ENCODE measurements at regions not wholly inside any gene's neighbourhood (a gene's known extent, or its start where the extent isn't known, plus 50 kb on each side); places are given as distances from the start of the nearest gene placed in this dataset.
"Not testable (repeated sequence)": the region's sequence is repeated elsewhere in the genome, so short reads cannot be mapped to it uniquely, and the experiment has no call there.

DNA sequence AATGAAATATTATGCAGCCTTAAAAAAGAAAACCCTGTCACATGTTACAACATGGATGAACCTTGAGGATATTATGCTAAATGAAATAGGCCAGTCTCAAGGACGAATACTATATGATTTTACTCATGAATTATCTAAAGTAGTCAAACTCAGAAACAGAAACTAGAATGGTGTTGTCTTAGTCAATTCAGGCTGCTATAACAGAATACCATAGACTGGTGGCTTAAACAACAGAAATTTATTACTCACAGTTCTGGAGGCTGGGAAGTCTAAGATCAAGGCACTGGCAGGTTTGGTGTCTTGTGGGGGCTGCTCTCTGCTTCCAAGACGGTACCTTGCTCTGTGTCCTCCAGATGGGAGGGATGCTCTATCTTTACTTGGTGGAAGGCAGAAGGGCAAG is 113.8 kb upstream of the DNAH14 start:
- POLR2A ChIA-PET, result no interaction called here
- CTCF ChIA-PET, result no interaction called here
- DNase-seq (ENCODE audit: extremely low spot score), result no peak
- TF ChIP-seq SP1 (IDR thresholded peaks at IDR 0.05) (no peak), TARDBP (IDR thresholded peaks at IDR 0.05) (no peak), FOXM1 (IDR thresholded peaks at IDR 0.05; ENCODE audit: borderline replicate concordance) (no peak), ZNF384 (IDR thresholded peaks at IDR 0.05) (no peak), FOXK2 (IDR thresholded peaks at IDR 0.05) (no peak), NFRKB (IDR thresholded peaks at IDR 0.05) (no peak), HDGF (IDR thresholded peaks at IDR 0.05; ENCODE audit: borderline replicate concordance) (no peak), CTBP1 (IDR thresholded peaks at IDR 0.05; ENCODE audit: borderline replicate concordance) (no peak), ARNT (IDR thresholded peaks at IDR 0.05) (no peak), BHLHE40 (IDR thresholded peaks at IDR 0.05; ENCODE audit: borderline replicate concordance) (no peak), SUZ12 (IDR thresholded peaks at IDR 0.05) (no peak), L3MBTL2 (conservative IDR thresholded peaks at IDR 0.05) (no peak), ELF4 (IDR thresholded peaks at IDR 0.05) (no peak), FOXA1 (IDR thresholded peaks at IDR 0.05) (no peak), LEF1 (IDR thresholded peaks at IDR 0.05; ENCODE audit: borderline replicate concordance) (no peak)
- TF ChIP-seq, protein P1, sequence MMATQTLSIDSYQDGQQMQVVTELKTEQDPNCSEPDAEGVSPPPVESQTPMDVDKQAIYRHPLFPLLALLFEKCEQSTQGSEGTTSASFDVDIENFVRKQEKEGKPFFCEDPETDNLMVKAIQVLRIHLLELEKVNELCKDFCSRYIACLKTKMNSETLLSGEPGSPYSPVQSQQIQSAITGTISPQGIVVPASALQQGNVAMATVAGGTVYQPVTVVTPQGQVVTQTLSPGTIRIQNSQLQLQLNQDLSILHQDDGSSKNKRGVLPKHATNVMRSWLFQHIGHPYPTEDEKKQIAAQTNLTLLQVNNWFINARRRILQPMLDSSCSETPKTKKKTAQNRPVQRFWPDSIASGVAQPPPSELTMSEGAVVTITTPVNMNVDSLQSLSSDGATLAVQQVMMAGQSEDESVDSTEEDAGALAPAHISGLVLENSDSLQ (IDR thresholded peaks at IDR 0.05), result no peak

DNA sequence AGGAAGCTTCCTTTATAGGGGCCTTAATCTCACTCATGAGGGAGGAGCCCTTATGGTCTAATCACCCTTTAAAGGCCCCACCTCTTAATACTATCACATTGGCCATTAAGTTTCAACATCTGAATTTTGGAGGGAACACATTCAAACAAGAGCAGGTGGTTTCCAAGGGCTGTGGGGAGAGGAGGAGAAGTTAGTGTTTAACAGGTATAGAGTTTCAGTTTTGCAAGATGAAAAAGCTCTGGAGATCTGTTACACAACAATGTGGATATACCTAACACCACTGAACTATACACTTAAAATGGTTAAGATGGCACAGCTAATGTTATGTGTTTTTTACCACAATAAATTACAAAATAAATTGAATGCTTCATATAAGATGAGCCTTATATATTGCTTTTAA is 113.4 kb upstream of the DNAH14 start:
- TF ChIP-seq BHLHE40 (IDR thresholded peaks at IDR 0.05; ENCODE audit: borderline replicate concordance) (no peak), NFRKB (IDR thresholded peaks at IDR 0.05) (no peak), L3MBTL2 (conservative IDR thresholded peaks at IDR 0.05) (no peak), FOXM1 (IDR thresholded peaks at IDR 0.05; ENCODE audit: borderline replicate concordance) (no peak), FOXK2 (IDR thresholded peaks at IDR 0.05) (no peak), CTBP1 (IDR thresholded peaks at IDR 0.05; ENCODE audit: borderline replicate concordance) (no peak), SUZ12 (IDR thresholded peaks at IDR 0.05) (no peak), ARNT (IDR thresholded peaks at IDR 0.05) (no peak), TARDBP (IDR thresholded peaks at IDR 0.05) (no peak), HDGF (IDR thresholded peaks at IDR 0.05; ENCODE audit: borderline replicate concordance) (no peak), LEF1 (IDR thresholded peaks at IDR 0.05; ENCODE audit: borderline replicate concordance) (no peak), ELF4 (IDR thresholded peaks at IDR 0.05) (no peak), ZNF384 (IDR thresholded peaks at IDR 0.05) (no peak), SP1 (IDR thresholded peaks at IDR 0.05) (no peak), FOXA1 (IDR thresholded peaks at IDR 0.05) (no peak)
- TF ChIP-seq, protein P1 (IDR thresholded peaks at IDR 0.05), result no peak
- ChIA-PET CTCF (no interaction called here), POLR2A (no interaction called here)
- DNase-seq (ENCODE audit: extremely low spot score), result no peak

DNA sequence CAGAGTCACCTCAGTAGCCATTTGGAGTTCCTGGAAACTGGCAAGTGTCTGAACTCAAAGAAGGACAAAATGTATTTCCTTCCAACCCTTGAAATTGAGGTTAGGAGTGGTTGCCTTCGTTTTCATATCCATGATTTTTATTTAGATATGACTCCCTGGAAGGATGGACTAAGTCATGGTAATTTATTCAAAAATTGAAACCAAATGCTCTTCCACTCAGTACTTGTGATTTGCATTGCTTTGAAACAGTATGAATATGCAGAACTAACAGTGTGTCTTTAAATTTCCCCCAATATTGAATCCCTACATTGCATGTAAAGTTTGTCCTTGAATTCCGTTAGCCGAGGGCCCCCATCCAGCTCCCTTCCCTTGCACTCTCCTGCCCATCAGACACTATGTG is 112.1 kb upstream of the DNAH14 start:
- no peak for TF ChIP-seq FOXM1 (IDR thresholded peaks at IDR 0.05; ENCODE audit: borderline replicate concordance)
- TF ChIP-seq L3MBTL2 (conservative IDR thresholded peaks at IDR 0.05), result no peak
- TF ChIP-seq, protein P1 (IDR thresholded peaks at IDR 0.05), result no peak
- TF ChIP-seq NFRKB (IDR thresholded peaks at IDR 0.05), result no peak
- TF ChIP-seq SUZ12 (IDR thresholded peaks at IDR 0.05), result no peak
- DNase-seq (ENCODE audit: extremely low spot score), result no peak
- CTCF ChIA-PET, result no interaction called here
- POLR2A ChIA-PET, result interaction anchor here (0.8 kb wide), 1 partner anchor 12 kb away, joined by 3 read pairs; no protein-coding TSS in a partner anchor

DNA sequence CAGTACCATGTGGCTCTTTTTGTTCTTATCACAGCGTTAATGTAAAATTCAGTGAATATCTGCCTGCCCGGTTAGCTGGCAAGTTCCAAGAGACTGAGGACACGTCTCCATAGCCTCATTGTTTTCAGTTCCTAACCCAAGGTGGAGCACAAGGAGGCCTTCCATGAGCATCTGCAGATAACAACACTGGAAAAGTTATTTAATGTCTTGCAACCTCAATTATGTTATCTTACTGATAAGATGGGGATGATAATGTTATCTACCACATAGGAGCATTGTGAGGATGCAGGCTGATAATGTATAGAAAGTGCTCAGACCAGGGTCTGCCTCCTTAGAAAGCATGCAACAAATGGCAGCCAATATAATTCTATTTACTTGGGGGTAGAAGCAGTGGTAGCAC is 109.6 kb upstream of the DNAH14 start:
- TF ChIP-seq FOXM1 (IDR thresholded peaks at IDR 0.05; ENCODE audit: borderline replicate concordance), result no peak
- TF ChIP-seq, protein P1 (IDR thresholded peaks at IDR 0.05), result no peak
- TF ChIP-seq SUZ12 (IDR thresholded peaks at IDR 0.05), result no peak
- no peak for TF ChIP-seq SP1 (IDR thresholded peaks at IDR 0.05)
- no peak for TF ChIP-seq HDGF (IDR thresholded peaks at IDR 0.05; ENCODE audit: borderline replicate concordance)
- TF ChIP-seq CTBP1 (IDR thresholded peaks at IDR 0.05; ENCODE audit: borderline replicate concordance), result no peak
- no peak for TF ChIP-seq TARDBP (IDR thresholded peaks at IDR 0.05)
- no peak for TF ChIP-seq ARNT (IDR thresholded peaks at IDR 0.05)
- TF ChIP-seq FOXA1 (IDR thresholded peaks at IDR 0.05), result no peak
- TF ChIP-seq FOXK2 (IDR thresholded peaks at IDR 0.05), result no peak
- TF ChIP-seq NFRKB (IDR thresholded peaks at IDR 0.05), result no peak
- DNase-seq (ENCODE audit: extremely low spot score), result no peak
- CTCF ChIA-PET, result no interaction called here
- POLR2A ChIA-PET, result no interaction called here

DNA sequence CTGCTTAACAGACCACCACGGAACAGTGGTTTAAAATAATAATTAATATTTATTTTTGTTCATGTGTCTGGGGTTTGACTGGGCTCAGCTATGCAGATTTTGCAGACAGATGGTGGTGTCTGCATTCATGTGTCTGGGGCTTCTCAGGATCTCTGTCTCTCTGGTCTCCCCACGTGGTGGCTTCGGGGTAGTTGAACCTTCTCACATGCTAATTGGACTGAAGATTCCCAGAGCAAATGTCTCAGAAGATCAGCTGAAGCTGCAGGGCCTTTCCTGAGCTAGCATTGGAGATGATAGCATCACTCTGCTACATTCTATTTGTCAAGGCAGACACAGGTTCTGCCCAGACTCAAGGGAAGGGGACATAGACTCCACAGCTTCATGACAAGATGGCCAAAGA is 109.1 kb upstream of the DNAH14 start:
- TF ChIP-seq TARDBP (IDR thresholded peaks at IDR 0.05) (no peak), ZNF384 (IDR thresholded peaks at IDR 0.05) (no peak), FOXA1 (IDR thresholded peaks at IDR 0.05) (no peak), SP1 (IDR thresholded peaks at IDR 0.05) (no peak), FOXM1 (IDR thresholded peaks at IDR 0.05; ENCODE audit: borderline replicate concordance) (no peak), HDGF (IDR thresholded peaks at IDR 0.05; ENCODE audit: borderline replicate concordance) (no peak), FOXK2 (IDR thresholded peaks at IDR 0.05) (no peak)
- CTCF ChIA-PET, result no interaction called here
- POLR2A ChIA-PET, result no interaction called here
- DNase-seq (ENCODE audit: extremely low spot score), result no peak

DNA sequence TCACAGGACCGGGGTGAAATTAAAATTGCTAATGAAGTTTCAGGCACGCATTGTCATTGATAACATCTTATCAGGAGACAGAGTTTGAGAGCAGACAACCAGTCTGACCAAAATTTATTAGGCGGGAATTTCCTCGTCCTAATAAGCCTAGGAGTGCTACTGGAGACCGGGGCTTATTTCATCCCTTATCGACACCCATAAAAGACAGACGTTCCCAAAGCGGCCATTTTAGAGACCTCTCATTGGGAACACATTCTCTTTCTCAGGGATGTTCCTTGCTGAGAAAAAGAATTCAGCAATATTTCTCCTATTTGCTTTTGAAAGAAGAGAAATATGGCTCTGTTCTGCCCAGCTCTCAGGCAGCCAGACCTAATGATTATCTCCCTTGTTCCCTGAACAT is 107.7 kb upstream of the DNAH14 start:
- CTCF ChIA-PET, result interaction anchor here (0.8 kb wide), 1 partner anchor 29 kb away, joined by 3 read pairs; no protein-coding TSS in a partner anchor

More for the DNA sequence above, 107.7 kb upstream of the DNAH14 start:
- DNase-seq (ENCODE audit: extremely low spot score); POLR2A ChIA-PET: not testable (repeated sequence)

Measured in HEK293T (cell line).